GM23338 (cell line): ENCODE measurements at regions not wholly inside any gene's neighbourhood (a gene's known extent, or its start where the extent isn't known, plus 50 kb on each side); places are given as distances from the start of the nearest gene placed in this dataset.

ENCODE experiments used
- EZH2 ChIP-seq: fragments of 200-600 bp; sonication (generic); IDR thresholded peaks from one replicate; pipeline ENCODE4 v1.8.0; 2017; ENCODE audit warnings: antibody characterized with exemption, mild to moderate bottlenecking, low read depth; ENCODE audit not compliant: unreplicated experiment
- EZH2phosphoT487 ChIP-seq: fragments of 200-600 bp; sonication (generic); IDR thresholded peaks from one replicate; pipeline ENCODE4 v1.8.1; 2018; ENCODE audit warnings: antibody characterized with exemption; ENCODE audit not compliant: unreplicated experiment
- JUNB ChIP-seq: IDR thresholded peaks from one replicate; pipeline ENCODE4 v1.6.1; 2016; ENCODE audit warnings: antibody characterized with exemption; ENCODE audit not compliant: unreplicated experiment
- POLR2AphosphoS5 ChIP-seq: IDR thresholded peaks from 2 replicates; pipeline ENCODE4 v1.6.1; 2016; ENCODE audit warnings: antibody characterized with exemption, low read depth
- REST ChIP-seq: IDR thresholded peaks from one replicate; pipeline ENCODE4 v1.6.1; 2018; ENCODE audit warnings: antibody characterized with exemption; ENCODE audit not compliant: unreplicated experiment
- TF ChIP-seq, protein P1 (sequence below), 2 experiments: fragments of 200-600 bp in 1 of 2; sonication (generic) in 1 of 2; conservative IDR thresholded peaks; 2 replicates each; pipeline versions ENCODE4 v1.5.1 to v1.6.1; 2016 to 2017; ENCODE audit warnings: antibody characterized with exemption in 2 of 2, low read depth in 2 of 2, mild to moderate bottlenecking in 2 of 2, moderate library complexity in 1 of 2

DNA sequence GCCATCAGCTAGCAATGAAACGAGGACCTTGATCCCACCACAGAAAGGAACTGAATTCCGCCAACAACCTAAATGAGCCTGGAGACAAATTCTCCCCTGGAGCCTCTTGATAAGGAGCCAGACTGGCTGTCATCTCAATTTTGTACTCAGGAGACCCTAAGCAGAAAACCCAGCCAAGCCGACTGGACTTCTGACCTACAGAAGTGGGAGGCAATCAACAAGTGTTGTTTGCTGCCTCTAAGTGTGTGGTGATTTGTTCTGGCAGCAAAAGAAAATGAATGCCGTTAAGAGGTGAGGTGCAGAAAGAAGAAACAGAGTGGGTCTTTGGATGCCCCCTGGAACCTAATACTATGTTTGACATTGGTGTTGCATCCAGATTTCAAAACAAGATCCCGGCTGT, 72.7 kb upstream of the SPATA31E1 start:
- TF ChIP-seq, protein P1, sequence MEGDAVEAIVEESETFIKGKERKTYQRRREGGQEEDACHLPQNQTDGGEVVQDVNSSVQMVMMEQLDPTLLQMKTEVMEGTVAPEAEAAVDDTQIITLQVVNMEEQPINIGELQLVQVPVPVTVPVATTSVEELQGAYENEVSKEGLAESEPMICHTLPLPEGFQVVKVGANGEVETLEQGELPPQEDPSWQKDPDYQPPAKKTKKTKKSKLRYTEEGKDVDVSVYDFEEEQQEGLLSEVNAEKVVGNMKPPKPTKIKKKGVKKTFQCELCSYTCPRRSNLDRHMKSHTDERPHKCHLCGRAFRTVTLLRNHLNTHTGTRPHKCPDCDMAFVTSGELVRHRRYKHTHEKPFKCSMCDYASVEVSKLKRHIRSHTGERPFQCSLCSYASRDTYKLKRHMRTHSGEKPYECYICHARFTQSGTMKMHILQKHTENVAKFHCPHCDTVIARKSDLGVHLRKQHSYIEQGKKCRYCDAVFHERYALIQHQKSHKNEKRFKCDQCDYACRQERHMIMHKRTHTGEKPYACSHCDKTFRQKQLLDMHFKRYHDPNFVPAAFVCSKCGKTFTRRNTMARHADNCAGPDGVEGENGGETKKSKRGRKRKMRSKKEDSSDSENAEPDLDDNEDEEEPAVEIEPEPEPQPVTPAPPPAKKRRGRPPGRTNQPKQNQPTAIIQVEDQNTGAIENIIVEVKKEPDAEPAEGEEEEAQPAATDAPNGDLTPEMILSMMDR (conservative IDR thresholded peaks at IDR 0.05; ENCODE audit: low read depth in 2 of 2), result no peak
- no peak for TF ChIP-seq JUNB
- no peak for TF ChIP-seq POLR2AphosphoS5
- no peak for TF ChIP-seq EZH2phosphoT487
- no peak for TF ChIP-seq EZH2
- no peak for TF ChIP-seq REST
